ENCODE measurements at regions not wholly inside any gene's neighbourhood (a gene's known extent, or its start where the extent isn't known, plus 50 kb on each side); places are given as distances from the start of the nearest gene placed in this dataset.

DNA sequence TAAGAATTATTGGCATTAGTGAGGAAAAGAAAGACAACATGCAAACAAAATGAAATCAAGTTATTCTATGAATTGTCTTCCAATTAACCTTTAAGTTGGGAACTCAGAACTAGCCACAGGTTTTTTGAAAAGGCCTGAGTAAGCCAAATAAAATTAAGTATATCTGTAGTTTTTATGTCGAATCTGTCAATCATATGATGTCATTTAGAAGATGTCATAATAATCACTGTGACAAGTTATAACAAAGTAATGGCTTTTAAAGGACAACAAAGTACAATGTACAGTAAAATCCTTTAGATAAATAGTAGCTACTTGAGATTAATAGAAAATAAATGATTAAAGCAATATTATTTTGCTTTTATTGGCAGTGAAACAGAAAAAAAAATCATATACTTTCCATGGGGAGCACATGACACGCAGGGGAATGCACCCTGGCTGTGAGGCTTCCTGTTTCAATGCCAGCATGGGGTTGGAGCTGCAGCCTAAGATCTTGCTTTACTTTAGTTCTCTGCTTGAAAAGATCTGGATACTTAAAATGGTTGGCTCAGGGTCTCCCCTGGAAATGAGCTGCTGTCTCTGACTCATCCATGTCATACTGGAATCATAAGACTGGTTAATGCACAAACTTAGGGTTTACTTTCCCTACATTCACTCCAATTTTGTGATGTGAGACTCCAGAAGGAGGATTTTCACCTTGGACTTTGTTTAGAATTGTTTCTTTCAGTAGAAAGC lies 284.3 kb downstream of the TAF11L14 start:
- Histone ChIP-seq H3K79me2 (ENCODE audit: insufficient read depth, low read length) (no peaks in the 10 kb centered on the region), H3K36me3 (replicated peaks in 1 of 2; ENCODE audit: control insufficient read depth in 1 of 2, insufficient read depth in 2 of 2, low read length in 2 of 2) (no peaks in the 10 kb centered on the region), H2AFZ (ENCODE audit: insufficient read depth, low read depth, low read length, poor library complexity, severe bottlenecking) (no peak overlapping the region), H3K9ac (ENCODE audit: insufficient read depth, low read length, poor library complexity, severe bottlenecking) (no peak overlapping the region), H3K9me3 (replicated peaks in 1 of 2; ENCODE audit: control insufficient read depth in 1 of 2, insufficient read depth in 1 of 2, low read length in 2 of 2) (no peaks in the 10 kb centered on the region), H3K27ac (ENCODE audit: low read depth in 1 of 2, low read length in 2 of 2) (no peak overlapping the region), H3K4me3 (replicated peaks in 1 of 3; ENCODE audit: low read depth in 2 of 3, low read length in 3 of 3) (no peak overlapping the region), H3K27me3 (ENCODE audit: control insufficient read depth in 2 of 2, insufficient read depth in 2 of 2, low read length in 2 of 2) (no peaks in the 10 kb centered on the region), H3K4me1 (ENCODE audit: control insufficient read depth in 1 of 2, insufficient read depth in 2 of 2, low read length in 2 of 2) (no peaks in the 10 kb centered on the region), H4K20me1 (ENCODE audit: insufficient read depth, low read length) (no peaks in the 10 kb centered on the region), H3K4me2 (replicated peaks; ENCODE audit: extremely low read depth, low read length, poor library complexity, severe bottlenecking) (no peak overlapping the region)
- H3K36me3 Mint-ChIP-seq: no peaks in the 10 kb centered on the region
- no peaks in the 10 kb centered on the region for H3K27me3 Mint-ChIP-seq (ENCODE audit: low read depth in 3 of 3)
- H3K27ac Mint-ChIP-seq: no peak overlapping the region
- peaks cover 2% of the 10 kb centered on the region for H3K4me1 Mint-ChIP-seq
- intact Hi-C loops (cut with micrococcal nuclease): no loop called here
- 0% methylated on average over 1 of the region's 2 CpGs for WGBS (ENCODE audit: insufficient coverage)
- H3K9me3 Mint-ChIP-seq: peaks cover 0 to 3% (median 0%) of the 10 kb centered on the region in 7 donors
- TF ChIP-seq, protein P1, sequence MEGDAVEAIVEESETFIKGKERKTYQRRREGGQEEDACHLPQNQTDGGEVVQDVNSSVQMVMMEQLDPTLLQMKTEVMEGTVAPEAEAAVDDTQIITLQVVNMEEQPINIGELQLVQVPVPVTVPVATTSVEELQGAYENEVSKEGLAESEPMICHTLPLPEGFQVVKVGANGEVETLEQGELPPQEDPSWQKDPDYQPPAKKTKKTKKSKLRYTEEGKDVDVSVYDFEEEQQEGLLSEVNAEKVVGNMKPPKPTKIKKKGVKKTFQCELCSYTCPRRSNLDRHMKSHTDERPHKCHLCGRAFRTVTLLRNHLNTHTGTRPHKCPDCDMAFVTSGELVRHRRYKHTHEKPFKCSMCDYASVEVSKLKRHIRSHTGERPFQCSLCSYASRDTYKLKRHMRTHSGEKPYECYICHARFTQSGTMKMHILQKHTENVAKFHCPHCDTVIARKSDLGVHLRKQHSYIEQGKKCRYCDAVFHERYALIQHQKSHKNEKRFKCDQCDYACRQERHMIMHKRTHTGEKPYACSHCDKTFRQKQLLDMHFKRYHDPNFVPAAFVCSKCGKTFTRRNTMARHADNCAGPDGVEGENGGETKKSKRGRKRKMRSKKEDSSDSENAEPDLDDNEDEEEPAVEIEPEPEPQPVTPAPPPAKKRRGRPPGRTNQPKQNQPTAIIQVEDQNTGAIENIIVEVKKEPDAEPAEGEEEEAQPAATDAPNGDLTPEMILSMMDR (IDR thresholded peaks at IDR 0.05): no peak
- H3K4me3 Mint-ChIP-seq: no peak overlapping the region
- DNase-seq: peak in 1 of 3 donors; percentile 38

DNA sequence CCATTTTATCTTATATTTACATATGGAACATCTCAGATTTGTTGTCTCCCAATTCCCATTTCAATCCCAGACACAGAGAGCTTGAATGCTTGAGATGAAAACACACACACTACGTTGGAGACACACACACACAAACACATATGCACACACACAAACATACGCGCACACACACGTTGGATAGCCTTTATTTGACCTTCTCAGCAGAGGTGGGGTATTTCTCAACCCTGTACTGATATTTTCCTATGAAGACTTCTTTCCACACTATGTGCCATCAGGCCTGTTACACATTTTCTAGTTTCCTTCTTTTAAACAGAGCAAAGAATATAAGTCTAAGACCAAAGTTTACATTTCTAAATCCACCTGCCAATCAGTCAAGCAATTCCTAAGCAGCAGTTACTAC lies 291.0 kb downstream of the TAF11L14 start:
- Mint-ChIP-seq H3K9me3 (peaks cover 0 to 7% (median 2%) of the 10 kb centered on the region in 7 donors), H3K27me3 (ENCODE audit: low read depth in 3 of 3) (no peaks in the 10 kb centered on the region), H3K36me3 (no peaks in the 10 kb centered on the region), H3K4me1 (peaks cover 10% of the 10 kb centered on the region), H3K27ac (peak overlapping the region in 2 of 7 donors; percentile 11 to 23), H3K4me3 (no peak overlapping the region)
- Histone ChIP-seq H3K4me2 (replicated peaks; ENCODE audit: extremely low read depth, low read length, poor library complexity, severe bottlenecking) (no peak overlapping the region), H3K79me2 (ENCODE audit: insufficient read depth, low read length) (no peaks in the 10 kb centered on the region), H4K20me1 (ENCODE audit: insufficient read depth, low read length) (no peaks in the 10 kb centered on the region), H3K4me1 (ENCODE audit: control insufficient read depth in 1 of 2, insufficient read depth in 2 of 2, low read length in 2 of 2) (peaks cover 12 to 13% of the 10 kb centered on the region in 2 donors), H3K27ac (ENCODE audit: low read depth in 1 of 2, low read length in 2 of 2) (no peak overlapping the region), H3K9me3 (replicated peaks in 1 of 2; ENCODE audit: control insufficient read depth in 1 of 2, insufficient read depth in 1 of 2, low read length in 2 of 2) (no peaks in the 10 kb centered on the region), H3K4me3 (replicated peaks in 1 of 3; ENCODE audit: low read depth in 2 of 3, low read length in 3 of 3) (no peak overlapping the region), H2AFZ (ENCODE audit: insufficient read depth, low read depth, low read length, poor library complexity, severe bottlenecking) (no peak overlapping the region), H3K27me3 (ENCODE audit: control insufficient read depth in 2 of 2, insufficient read depth in 2 of 2, low read length in 2 of 2) (no peaks in the 10 kb centered on the region), H3K36me3 (replicated peaks in 1 of 2; ENCODE audit: control insufficient read depth in 1 of 2, insufficient read depth in 2 of 2, low read length in 2 of 2) (no peaks in the 10 kb centered on the region), H3K9ac (ENCODE audit: insufficient read depth, low read length, poor library complexity, severe bottlenecking) (no peak overlapping the region)
- TF ChIP-seq, protein P1 (IDR thresholded peaks at IDR 0.05): no peak
- 100% methylated on average over 1 of the region's 4 CpGs for WGBS (ENCODE audit: insufficient coverage)
- no peak for DNase-seq
- intact Hi-C loops (cut with micrococcal nuclease): no loop called here

Measured in CD14-positive monocyte (primary cell).